ENCODE measurements at regions not wholly inside any gene's neighbourhood (a gene's known extent, or its start where the extent isn't known, plus 50 kb on each side); places are given as distances from the start of the nearest gene placed in this dataset.

GRCh38 chr11:29482510-29482909 lies 534.3 kb downstream of the KCNA4 start:
- TF ChIP-seq POLR2A (IDR thresholded peaks at IDR 0.05) (no peak), CTCF (IDR thresholded peaks at IDR 0.05) (no peak)

Data from thyroid gland (tissue), 4 donors.